ENCODE measurements at regions not wholly inside any gene's neighbourhood (a gene's known extent, or its start where the extent isn't known, plus 50 kb on each side); places are given as distances from the start of the nearest gene placed in this dataset.

DNA sequence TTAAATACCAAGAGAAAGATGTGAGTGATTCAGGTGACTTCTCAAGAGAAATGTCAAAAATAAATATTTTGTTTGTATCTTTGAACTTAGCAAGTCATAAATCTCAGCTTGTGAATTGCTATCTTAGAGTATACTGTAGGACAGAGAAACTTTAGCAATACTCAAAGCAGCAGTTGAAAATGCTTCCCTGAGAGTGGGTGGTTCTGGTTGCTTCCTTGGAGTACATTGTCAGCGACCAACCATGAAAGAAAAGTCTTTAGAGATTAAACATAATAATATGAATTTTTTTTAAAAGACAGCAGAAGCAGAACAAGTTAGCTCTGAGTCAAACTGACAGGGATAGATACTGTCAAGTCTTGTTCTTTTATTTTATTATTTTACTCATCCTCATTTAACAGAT, 86.8 kb upstream of the OSBPL8 start:
- ChIA-PET CTCF (no interaction called here), POLR2A (ENCODE audit: unreplicated experiment) (no interaction called here)
- Histone ChIP-seq H3K79me2 (ENCODE audit: low read length) (no peaks in the 10 kb centered on the region), H4K20me1 (ENCODE audit: low read length) (no peaks in the 10 kb centered on the region), H3K4me3 (ENCODE audit: low read length) (no peak overlapping the region), H3F3A (ENCODE audit: low read length, unreplicated experiment) (no peaks in the 10 kb centered on the region), H2AFZ (ENCODE audit: low read length) (no peak overlapping the region), H3K9me3 (ENCODE audit: low read length) (no peaks in the 10 kb centered on the region), H3K4me1 (ENCODE audit: insufficient read depth, low read length) (peaks cover 15% of the 10 kb centered on the region), H3K27me3 (ENCODE audit: low read length) (no peaks in the 10 kb centered on the region), H3K9me2 (replicated peaks; ENCODE audit: low read length) (no peaks in the 10 kb centered on the region), H3K27ac (ENCODE audit: low read length) (no peak overlapping the region), H3K36me3 (ENCODE audit: low read depth, low read length) (no peaks in the 10 kb centered on the region), H3K4me2 (ENCODE audit: low read length) (no peak overlapping the region), H3K9ac (ENCODE audit: low read length) (no peak overlapping the region)
- no peak for DNase-seq
- intact Hi-C loops (cut with micrococcal nuclease) = no loop called here
- BruUV-seq (replicated peaks) = no TSS peak
- TF ChIP-seq EZH2phosphoT487 (IDR thresholded peaks at IDR 0.05; ENCODE audit: borderline replicate concordance, low read length) (no peak), EZH2 (IDR thresholded peaks at IDR 0.05; ENCODE audit: low read length, unreplicated experiment) (no peak)
- TF ChIP-seq, protein P1, sequence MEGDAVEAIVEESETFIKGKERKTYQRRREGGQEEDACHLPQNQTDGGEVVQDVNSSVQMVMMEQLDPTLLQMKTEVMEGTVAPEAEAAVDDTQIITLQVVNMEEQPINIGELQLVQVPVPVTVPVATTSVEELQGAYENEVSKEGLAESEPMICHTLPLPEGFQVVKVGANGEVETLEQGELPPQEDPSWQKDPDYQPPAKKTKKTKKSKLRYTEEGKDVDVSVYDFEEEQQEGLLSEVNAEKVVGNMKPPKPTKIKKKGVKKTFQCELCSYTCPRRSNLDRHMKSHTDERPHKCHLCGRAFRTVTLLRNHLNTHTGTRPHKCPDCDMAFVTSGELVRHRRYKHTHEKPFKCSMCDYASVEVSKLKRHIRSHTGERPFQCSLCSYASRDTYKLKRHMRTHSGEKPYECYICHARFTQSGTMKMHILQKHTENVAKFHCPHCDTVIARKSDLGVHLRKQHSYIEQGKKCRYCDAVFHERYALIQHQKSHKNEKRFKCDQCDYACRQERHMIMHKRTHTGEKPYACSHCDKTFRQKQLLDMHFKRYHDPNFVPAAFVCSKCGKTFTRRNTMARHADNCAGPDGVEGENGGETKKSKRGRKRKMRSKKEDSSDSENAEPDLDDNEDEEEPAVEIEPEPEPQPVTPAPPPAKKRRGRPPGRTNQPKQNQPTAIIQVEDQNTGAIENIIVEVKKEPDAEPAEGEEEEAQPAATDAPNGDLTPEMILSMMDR (conservative IDR thresholded peaks at IDR 0.05; ENCODE audit: low read depth, low read length) = no peak
- no peak for ATAC-seq

DNA sequence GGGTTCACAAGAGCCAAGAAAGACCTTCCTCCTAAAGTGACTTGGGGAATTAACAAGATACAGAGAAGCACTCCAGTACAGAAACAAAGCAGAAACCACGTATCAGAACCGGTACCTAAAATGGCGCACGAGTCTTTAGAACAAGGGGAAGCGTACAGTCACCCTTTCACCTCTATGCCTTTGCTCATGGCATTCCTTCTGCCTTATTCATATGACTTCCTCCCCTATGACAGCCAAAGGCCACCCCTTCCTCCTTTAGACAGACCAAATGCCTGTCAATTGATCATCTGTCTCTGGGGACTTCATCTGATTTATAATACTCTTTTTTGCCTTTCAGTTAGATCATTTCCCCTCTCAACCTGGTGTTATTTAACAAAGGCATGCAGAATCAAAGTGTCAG, 89.5 kb upstream of the OSBPL8 start:
- Histone ChIP-seq H4K20me1 (ENCODE audit: low read length) (no peaks in the 10 kb centered on the region), H2AFZ (ENCODE audit: low read length) (0 out of 2 replicates have a peak overlapping the region, but pooled peaks have one; percentile 31), H3K9me3 (ENCODE audit: low read length) (no peaks in the 10 kb centered on the region), H3K9me2 (replicated peaks; ENCODE audit: low read length) (no peaks in the 10 kb centered on the region), H3K4me2 (ENCODE audit: low read length) (no peak overlapping the region), H3K36me3 (ENCODE audit: low read depth, low read length) (no peaks in the 10 kb centered on the region), H3K27me3 (ENCODE audit: low read length) (no peaks in the 10 kb centered on the region), H3K4me1 (ENCODE audit: insufficient read depth, low read length) (peaks cover 7% of the 10 kb centered on the region), H3K27ac (ENCODE audit: low read length) (no peak overlapping the region), H3K4me3 (ENCODE audit: low read length) (no peak overlapping the region), H3F3A (ENCODE audit: low read length, unreplicated experiment) (no peaks in the 10 kb centered on the region), H3K9ac (ENCODE audit: low read length) (no peak overlapping the region), H3K79me2 (ENCODE audit: low read length) (no peaks in the 10 kb centered on the region)
- intact Hi-C loops (cut with micrococcal nuclease) = no loop called here
- CTCF ChIA-PET = no interaction called here
- TF ChIP-seq EZH2phosphoT487 (IDR thresholded peaks at IDR 0.05; ENCODE audit: borderline replicate concordance, low read length) = no peak
- no peak for TF ChIP-seq EZH2 (IDR thresholded peaks at IDR 0.05; ENCODE audit: low read length, unreplicated experiment)
- TF ChIP-seq, protein P1 (conservative IDR thresholded peaks at IDR 0.05; ENCODE audit: low read depth, low read length) = no peak
- no peak for ATAC-seq
- DNase-seq = peak; percentile 20
- POLR2A ChIA-PET (ENCODE audit: unreplicated experiment) = no interaction called here
- no TSS peak for BruUV-seq (replicated peaks)

DNA sequence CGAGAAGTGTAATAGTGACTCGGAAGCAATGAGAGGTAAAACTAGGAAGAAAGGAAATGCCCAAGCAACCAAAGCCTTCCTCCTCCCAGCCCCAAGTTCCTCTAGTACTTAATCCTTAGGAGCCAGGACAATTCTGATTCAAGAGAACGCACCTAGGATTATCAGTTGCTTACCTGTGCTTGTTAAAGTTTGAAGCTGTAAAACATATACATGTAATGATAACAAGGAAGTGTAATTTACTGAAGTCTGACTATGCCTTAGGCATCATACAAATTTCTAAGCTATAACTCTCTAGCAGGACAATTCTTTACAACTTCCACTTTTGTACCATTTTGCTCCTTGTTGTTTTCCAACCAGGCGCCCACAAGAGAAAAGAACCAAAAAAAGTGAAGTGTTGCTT, 92.8 kb upstream of the OSBPL8 start:
- intact Hi-C loops (cut with micrococcal nuclease) = no loop called here
- POLR2A ChIA-PET (ENCODE audit: unreplicated experiment) = no interaction called here

More for the DNA sequence above, 92.8 kb upstream of the OSBPL8 start:
- Histone ChIP-seq H3K4me3 (ENCODE audit: low read length) (no peak overlapping the region), H3K79me2 (ENCODE audit: low read length) (no peaks in the 10 kb centered on the region), H3K27me3 (ENCODE audit: low read length) (no peaks in the 10 kb centered on the region), H3K9me2 (replicated peaks; ENCODE audit: low read length) (no peaks in the 10 kb centered on the region), H2AFZ (ENCODE audit: low read length) (no peak overlapping the region), H3K9ac (ENCODE audit: low read length) (no peak overlapping the region), H3K4me1 (ENCODE audit: insufficient read depth, low read length) (peaks cover 7% of the 10 kb centered on the region), H4K20me1 (ENCODE audit: low read length) (no peaks in the 10 kb centered on the region), H3K36me3 (ENCODE audit: low read depth, low read length) (no peaks in the 10 kb centered on the region), H3F3A (ENCODE audit: low read length, unreplicated experiment) (no peaks in the 10 kb centered on the region), H3K4me2 (ENCODE audit: low read length) (no peak overlapping the region), H3K27ac (ENCODE audit: low read length) (no peak overlapping the region), H3K9me3 (ENCODE audit: low read length) (no peaks in the 10 kb centered on the region)
- no peak for TF ChIP-seq EZH2phosphoT487 (IDR thresholded peaks at IDR 0.05; ENCODE audit: borderline replicate concordance, low read length)
- TF ChIP-seq, protein P1 (conservative IDR thresholded peaks at IDR 0.05; ENCODE audit: low read depth, low read length) = no peak
- no TSS peak for BruUV-seq (replicated peaks)
- ATAC-seq (no peak), DNase-seq (no peak)
- CTCF ChIA-PET = no interaction called here
